ENCODE measurements at regions not wholly inside any gene's neighbourhood (a gene's known extent, or its start where the extent isn't known, plus 50 kb on each side); places are given as distances from the start of the nearest gene placed in this dataset.

DNA sequence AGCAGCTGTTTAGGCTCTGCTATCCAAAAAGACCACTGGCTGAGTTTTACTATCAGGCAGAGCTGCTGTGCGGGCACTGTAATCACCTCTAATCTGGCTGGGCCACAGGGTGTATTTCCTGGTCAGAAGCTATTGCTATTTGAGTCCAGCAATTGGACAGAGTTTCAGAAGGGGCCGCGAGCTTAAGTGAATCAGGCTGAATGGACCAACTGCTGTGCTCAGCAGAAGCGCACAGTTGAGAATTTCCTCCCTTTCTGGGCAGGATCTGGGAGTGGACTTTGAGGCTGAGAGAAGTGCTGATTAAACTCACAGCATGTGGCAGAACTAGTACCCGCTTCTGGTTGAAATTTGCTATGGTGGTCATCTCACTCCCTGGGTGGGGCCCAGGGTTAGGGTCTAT, 251.8 kb downstream of the INSIG2 start:
- CTCF ChIA-PET (ENCODE audit: low intra/inter-chr PET ratio) = no interaction called here
- Histone ChIP-seq H3K27me3 (ENCODE audit: control insufficient read depth in 2 of 2, insufficient read depth in 2 of 2, low read length in 2 of 2) (no peaks in the 10 kb centered on the region), H3K79me2 (ENCODE audit: control insufficient read depth, insufficient read depth, low read length) (no peaks in the 10 kb centered on the region), H3K4me3 (no peak overlapping the region), H3K4me1 (replicated peaks in 1 of 2; ENCODE audit: control insufficient read depth in 2 of 2, insufficient read depth in 2 of 2, low read length in 2 of 2) (no peaks in the 10 kb centered on the region), H3K4me2 (ENCODE audit: insufficient read depth, low read length) (no peak overlapping the region), H3K9me1 (ENCODE audit: control insufficient read depth, insufficient read depth, low read length) (no peaks in the 10 kb centered on the region), H4K20me1 (replicated peaks; ENCODE audit: control insufficient read depth, insufficient read depth, low read length) (no peaks in the 10 kb centered on the region), H3K36me3 (ENCODE audit: control insufficient read depth, insufficient read depth, low read length) (no peaks in the 10 kb centered on the region), H2AFZ (ENCODE audit: low read depth, low read length) (no peak overlapping the region), H3K9me3 (replicated peaks; ENCODE audit: control insufficient read depth, insufficient read depth, low read depth, low read length) (no peaks in the 10 kb centered on the region), H3K9ac (ENCODE audit: insufficient read depth in 1 of 2, low read depth in 2 of 2, low read length in 2 of 2) (no peak overlapping the region), H3K27ac (ENCODE audit: extremely low read depth, low read depth, low read length) (no peak overlapping the region)
- TF ChIP-seq ARID1B (IDR thresholded peaks at IDR 0.05) = no peak
- ATAC-seq = no peak
- DNase-seq (ENCODE audit: extremely low read depth in 1 of 4, low spot score in 3 of 4) = no peak
- POLR2A ChIA-PET = interaction anchor here (0.6 kb wide), 1 partner anchor 265 kb away, joined by 3 read pairs; no protein-coding TSS in a partner anchor
- BruUV-seq (replicated peaks) = no TSS peak
- in situ Hi-C loops (cut with MboI) (no loop called here), intact Hi-C loops (cut with micrococcal nuclease) (no loop called here)
- 2% methylated on average over 5 of the region's 5 CpGs for WGBS (ENCODE audit: insufficient coverage, low coverage, missing lambda C conversion rate)
- no peak for FAIRE-seq

DNA sequence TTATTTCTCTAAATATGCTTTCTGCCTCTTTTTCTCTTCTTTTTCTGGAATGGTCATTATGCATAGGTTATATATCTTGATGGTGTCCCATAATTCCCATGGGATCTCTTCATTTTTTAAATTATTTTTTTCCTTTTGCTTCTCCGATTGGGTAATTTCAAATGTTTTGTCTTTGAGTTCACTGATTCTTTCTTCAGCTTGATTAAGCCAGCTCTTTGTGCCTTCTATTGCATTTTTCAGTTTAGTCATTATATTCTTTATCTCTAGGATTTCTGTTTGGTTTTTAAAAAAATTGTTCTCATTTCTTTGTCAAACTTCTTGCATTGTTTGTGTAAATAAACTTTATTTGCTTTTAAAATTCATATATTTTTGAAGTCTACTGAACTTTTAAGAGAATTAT, 251.1 kb downstream of the INSIG2 start:
- no peaks in the 10 kb centered on the region for H3K27me3 ChIP-seq (ENCODE audit: control insufficient read depth in 2 of 2, insufficient read depth in 2 of 2, low read length in 2 of 2)
- H3K9me3 ChIP-seq (replicated peaks; ENCODE audit: control insufficient read depth, insufficient read depth, low read depth, low read length) = no peaks in the 10 kb centered on the region
- no peaks in the 10 kb centered on the region for H3K9me1 ChIP-seq (ENCODE audit: control insufficient read depth, insufficient read depth, low read length)
- intact Hi-C loops (cut with micrococcal nuclease) (no loop called here), in situ Hi-C loops (cut with MboI) (no loop called here)
- no peak for FAIRE-seq
- CTCF ChIA-PET (ENCODE audit: low intra/inter-chr PET ratio) = no interaction called here
- no peak overlapping the region for H2AFZ ChIP-seq (ENCODE audit: low read depth, low read length)
- no peak overlapping the region for H3K4me3 ChIP-seq
- H3K27ac ChIP-seq (ENCODE audit: extremely low read depth, low read depth, low read length) = no peak overlapping the region
- no peaks in the 10 kb centered on the region for H4K20me1 ChIP-seq (replicated peaks; ENCODE audit: control insufficient read depth, insufficient read depth, low read length)
- no peaks in the 10 kb centered on the region for H3K79me2 ChIP-seq (ENCODE audit: control insufficient read depth, insufficient read depth, low read length)
- 0% methylated on average over 1 of the region's 1 CpG for WGBS (ENCODE audit: insufficient coverage, low coverage, missing lambda C conversion rate)
- TF ChIP-seq TRIM28 (IDR thresholded peaks at IDR 0.05) = peak; percentile 72; the same call in 1 of the 2 replicates
- TF ChIP-seq HNRNPH1 (optimal IDR thresholded peaks at IDR 0.05; ENCODE audit: low read depth, low read length) = no peak
- peak; percentile 9 for TF ChIP-seq RBM25 (IDR thresholded peaks at IDR 0.05; ENCODE audit: low read depth, low read length, severe bottlenecking)
- TF ChIP-seq ZNF785 (CRISPR knock-in tag; IDR thresholded peaks at IDR 0.05) = no peak
- no peak for TF ChIP-seq RBM39 (optimal IDR thresholded peaks at IDR 0.05; ENCODE audit: low read depth, low read length)
- TF ChIP-seq NEUROD1 (IDR thresholded peaks at IDR 0.05; ENCODE audit: borderline replicate concordance, low read depth, low read length, partially characterized antibody) = no peak
- TF ChIP-seq KLF1 (tag; IDR thresholded peaks at IDR 0.05) = no peak
- TF ChIP-seq, protein P1, sequence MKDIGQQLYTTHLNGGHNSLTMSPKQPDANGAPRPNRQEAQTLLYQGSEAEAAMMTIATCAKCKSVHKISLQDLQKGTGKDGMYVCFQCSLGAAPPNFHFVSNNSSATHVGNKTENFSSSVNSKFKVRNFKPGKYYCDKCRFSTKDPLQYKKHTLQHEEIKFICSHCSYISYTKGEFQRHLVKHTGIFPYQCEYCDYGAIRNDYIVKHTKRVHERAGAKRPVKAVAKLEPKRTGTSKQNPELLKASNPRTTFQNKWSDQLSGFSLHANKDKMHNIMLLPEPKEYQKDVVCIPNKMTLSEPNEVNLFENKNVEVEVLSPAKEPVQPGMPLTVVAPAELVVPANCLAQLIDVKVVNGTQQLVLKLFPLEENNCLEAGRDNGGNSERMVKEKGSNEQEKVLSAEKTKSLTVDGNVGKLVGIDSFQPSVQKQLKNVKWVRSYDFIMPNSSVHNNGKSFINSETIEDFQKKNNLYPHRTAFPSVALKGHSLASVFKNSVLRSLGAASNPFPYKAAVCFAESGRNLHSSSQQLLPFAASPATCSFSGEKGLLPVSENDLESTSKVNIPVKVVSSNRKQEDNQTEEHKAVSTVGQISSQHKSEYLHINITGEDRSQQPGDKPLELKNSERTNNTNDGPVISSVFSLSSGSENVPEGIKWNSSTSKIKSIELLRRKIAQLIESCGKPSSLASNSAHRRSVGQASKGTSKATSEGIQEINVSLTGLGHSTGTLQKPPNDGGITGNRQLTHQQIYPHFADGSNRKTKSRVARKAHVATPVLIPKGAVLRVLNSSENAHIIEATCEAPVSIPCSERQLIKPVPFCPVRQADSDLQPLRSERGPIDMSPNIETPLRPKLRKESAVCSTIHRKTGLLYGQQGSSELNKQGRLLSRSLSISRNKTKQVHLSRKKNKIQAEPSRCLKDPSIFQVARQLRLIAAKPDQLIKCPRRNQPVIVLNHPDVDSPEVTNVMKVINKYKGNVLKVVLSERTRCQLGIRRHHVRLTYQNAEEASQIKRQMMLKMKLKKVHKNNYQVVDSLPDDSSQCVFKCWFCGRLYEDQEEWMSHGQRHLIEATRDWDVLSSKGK (CRISPR knock-in tag; IDR thresholded peaks at IDR 0.05) = no peak
- H3K9ac ChIP-seq (ENCODE audit: insufficient read depth in 1 of 2, low read depth in 2 of 2, low read length in 2 of 2) = no peak overlapping the region
- ATAC-seq = no peak
- DNase-seq (ENCODE audit: extremely low read depth in 1 of 4, low spot score in 3 of 4) = no peak
- H3K36me3 ChIP-seq (ENCODE audit: control insufficient read depth, insufficient read depth, low read length) = no peaks in the 10 kb centered on the region
- POLR2A ChIA-PET = interaction anchor here (0.6 kb wide), 1 partner anchor 266 kb away, joined by 3 read pairs; no protein-coding TSS in a partner anchor
- H3K4me2 ChIP-seq (ENCODE audit: insufficient read depth, low read length) = no peak overlapping the region
- BruUV-seq (replicated peaks) = no TSS peak
- H3K4me1 ChIP-seq (replicated peaks in 1 of 2; ENCODE audit: control insufficient read depth in 2 of 2, insufficient read depth in 2 of 2, low read length in 2 of 2) = no peaks in the 10 kb centered on the region

Data from K562 (cell line).